ENCODE measurements at regions not wholly inside any gene's neighbourhood (a gene's known extent, or its start where the extent isn't known, plus 50 kb on each side); places are given as distances from the start of the nearest gene placed in this dataset.

DNA sequence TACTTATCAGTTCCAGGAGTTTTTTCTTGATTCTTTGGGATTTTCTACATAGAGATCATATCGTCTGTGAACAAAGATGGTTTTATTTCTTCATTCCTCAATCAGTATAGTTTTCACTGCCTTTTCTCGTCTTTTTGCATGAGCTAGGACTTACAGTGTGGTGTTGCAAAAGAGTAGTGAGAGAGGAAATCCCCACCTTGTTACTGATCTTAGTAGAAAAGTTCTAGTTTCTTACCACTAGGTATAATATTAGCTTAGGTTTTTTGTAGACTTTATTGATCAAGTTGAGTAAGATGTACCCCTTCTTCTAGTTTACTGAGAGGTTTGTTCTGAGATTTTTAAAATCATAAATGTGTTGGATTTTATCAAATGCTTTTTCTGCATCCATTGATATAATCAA is 123.3 kb downstream of the TMEM26 start:
- 75 to 82% methylated on average over 2 of the region's 2 CpGs for WGBS, 2 donors
- ATAC-seq, result no peak
- TF ChIP-seq, protein P1, sequence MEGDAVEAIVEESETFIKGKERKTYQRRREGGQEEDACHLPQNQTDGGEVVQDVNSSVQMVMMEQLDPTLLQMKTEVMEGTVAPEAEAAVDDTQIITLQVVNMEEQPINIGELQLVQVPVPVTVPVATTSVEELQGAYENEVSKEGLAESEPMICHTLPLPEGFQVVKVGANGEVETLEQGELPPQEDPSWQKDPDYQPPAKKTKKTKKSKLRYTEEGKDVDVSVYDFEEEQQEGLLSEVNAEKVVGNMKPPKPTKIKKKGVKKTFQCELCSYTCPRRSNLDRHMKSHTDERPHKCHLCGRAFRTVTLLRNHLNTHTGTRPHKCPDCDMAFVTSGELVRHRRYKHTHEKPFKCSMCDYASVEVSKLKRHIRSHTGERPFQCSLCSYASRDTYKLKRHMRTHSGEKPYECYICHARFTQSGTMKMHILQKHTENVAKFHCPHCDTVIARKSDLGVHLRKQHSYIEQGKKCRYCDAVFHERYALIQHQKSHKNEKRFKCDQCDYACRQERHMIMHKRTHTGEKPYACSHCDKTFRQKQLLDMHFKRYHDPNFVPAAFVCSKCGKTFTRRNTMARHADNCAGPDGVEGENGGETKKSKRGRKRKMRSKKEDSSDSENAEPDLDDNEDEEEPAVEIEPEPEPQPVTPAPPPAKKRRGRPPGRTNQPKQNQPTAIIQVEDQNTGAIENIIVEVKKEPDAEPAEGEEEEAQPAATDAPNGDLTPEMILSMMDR (IDR thresholded peaks at IDR 0.05), result no peak
- no peaks in the 10 kb centered on the region for H3K27me3 ChIP-seq
- DNase-seq, result no peak
- H3K4me1 ChIP-seq, result no peaks in the 10 kb centered on the region
- FAIRE-seq, result no peak
- intact Hi-C loops (cut with DNase I), result no loop called here
- H3K9me3 ChIP-seq, result no peaks in the 10 kb centered on the region
- no peak overlapping the region for H3K4me3 ChIP-seq
- no peak overlapping the region for H3K27ac ChIP-seq
- H3K36me3 ChIP-seq, result no peaks in the 10 kb centered on the region

DNA sequence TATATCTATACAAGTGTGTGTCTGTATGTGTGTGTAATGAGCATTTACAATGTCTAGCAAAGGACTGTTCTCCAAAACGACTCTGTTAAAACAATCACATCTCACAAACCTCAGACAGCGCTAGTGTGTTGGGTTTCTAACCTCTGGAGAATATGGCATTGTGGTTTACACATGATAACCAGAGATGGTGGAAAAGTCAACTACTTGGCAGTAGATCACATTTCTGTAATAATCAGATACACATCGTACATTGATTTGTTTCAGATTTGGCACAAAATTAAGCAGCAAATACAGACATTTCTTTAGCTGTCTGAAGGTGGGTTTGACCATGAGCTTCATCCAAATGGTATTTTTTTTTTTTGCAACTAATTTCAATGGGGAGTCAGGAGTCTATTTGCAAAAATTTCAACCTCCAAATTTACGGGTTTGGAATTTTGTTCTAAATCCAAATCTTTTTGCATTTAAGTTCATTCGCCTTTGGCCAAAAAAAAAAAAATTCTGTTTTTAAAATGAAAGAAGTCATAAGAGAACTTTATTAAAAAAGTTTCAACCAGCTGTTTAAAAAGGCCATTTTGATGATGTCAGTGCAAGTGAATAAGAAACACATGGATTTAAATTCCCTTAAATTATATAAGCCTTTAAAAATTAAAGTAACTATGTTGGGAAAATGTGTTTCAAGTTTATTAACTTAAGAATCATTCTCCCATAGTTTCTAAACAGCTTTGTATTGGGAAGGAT is 127.8 kb downstream of the TMEM26 start:
- Histone ChIP-seq H3K27ac (no peak overlapping the region), H3K4me1 (no peaks in the 10 kb centered on the region), H3K4me3 (no peak overlapping the region), H3K9me3 (no peaks in the 10 kb centered on the region), H3K27me3 (no peaks in the 10 kb centered on the region), H3K36me3 (no peaks in the 10 kb centered on the region)
- TF ChIP-seq, protein P1 (IDR thresholded peaks at IDR 0.05), result no peak
- ATAC-seq (no peak), DNase-seq (no peak), FAIRE-seq (no peak)
- intact Hi-C loops (cut with DNase I), result no loop called here
- WGBS, 2 donors, result 58 to 69% methylated on average over 5 of the region's 5 CpGs

DNA sequence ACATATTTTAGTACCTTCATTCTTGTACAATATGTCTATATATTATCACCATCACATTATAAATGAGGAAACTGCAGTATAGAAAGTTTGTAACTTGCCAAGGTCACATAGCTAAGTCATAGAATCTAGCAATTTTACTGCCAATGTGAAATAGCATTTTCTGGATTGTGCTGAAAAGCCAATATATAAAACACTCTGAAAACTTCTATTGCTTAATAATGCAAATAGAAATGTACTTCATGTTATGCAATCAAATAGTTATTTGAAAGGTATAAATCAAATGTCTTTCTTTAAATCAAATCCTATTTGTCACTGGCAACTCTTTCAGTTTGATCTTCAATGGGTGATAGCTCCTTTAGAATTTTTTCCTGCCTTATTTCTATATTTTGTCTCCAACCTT is 129.5 kb downstream of the TMEM26 start:
- DNase-seq, result no peak
- H3K27me3 ChIP-seq, result no peaks in the 10 kb centered on the region
- H3K9me3 ChIP-seq, result no peaks in the 10 kb centered on the region
- ATAC-seq, result no peak
- no peaks in the 10 kb centered on the region for H3K4me1 ChIP-seq
- intact Hi-C loops (cut with DNase I), result no loop called here
- TF ChIP-seq, protein P1 (IDR thresholded peaks at IDR 0.05), result no peak
- H3K27ac ChIP-seq, result no peak overlapping the region
- H3K36me3 ChIP-seq, result no peaks in the 10 kb centered on the region
- FAIRE-seq, result no peak
- no peak overlapping the region for H3K4me3 ChIP-seq

DNA sequence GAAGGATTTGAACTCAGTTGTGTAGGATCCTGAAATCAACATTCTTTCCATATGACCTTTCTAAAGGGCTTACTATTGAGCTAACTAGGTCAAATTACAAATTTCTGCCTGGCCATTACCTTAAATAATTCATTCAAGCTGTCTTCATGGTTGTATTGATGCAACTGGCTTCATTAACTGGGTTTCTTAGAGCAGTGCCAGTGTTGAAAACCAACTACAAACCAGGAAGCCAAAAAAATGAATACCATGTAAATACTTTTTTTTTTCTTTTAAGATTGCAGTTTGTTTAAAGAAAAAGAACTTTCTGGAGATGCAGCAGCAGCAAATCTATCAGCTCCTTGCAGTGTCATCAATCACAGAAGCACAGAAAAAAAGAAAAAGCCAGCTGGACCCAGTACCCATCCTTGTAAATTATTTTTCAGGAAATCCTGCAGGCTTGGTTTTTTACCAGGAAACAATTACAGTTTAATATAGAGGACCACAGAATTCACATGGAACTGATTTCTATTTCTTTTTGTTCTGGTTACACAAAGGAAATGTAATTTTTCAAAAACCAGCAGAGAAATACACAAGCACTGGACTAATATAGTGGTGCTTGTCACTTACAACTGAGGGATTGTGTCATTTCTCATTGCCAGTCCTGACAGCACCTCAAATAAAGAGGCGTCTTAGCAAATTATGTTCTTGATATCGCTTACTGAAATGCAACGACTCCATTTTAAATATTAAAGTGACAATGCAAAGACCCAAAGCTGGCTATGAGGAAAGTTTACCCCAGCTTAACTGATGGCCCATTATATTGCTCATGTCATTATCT is 131.9 kb downstream of the TMEM26 start:
- FAIRE-seq (no peak), DNase-seq (no peak), ATAC-seq (no peak)
- H3K36me3 ChIP-seq, result no peaks in the 10 kb centered on the region
- no peaks in the 10 kb centered on the region for H3K27me3 ChIP-seq
- 22 to 26% methylated on average over 3 of the region's 3 CpGs for WGBS, 2 donors
- no peak overlapping the region for H3K27ac ChIP-seq
- intact Hi-C loops (cut with DNase I), result no loop called here
- H3K4me3 ChIP-seq, result no peak overlapping the region
- H3K4me1 ChIP-seq, result no peaks in the 10 kb centered on the region
- no peaks in the 10 kb centered on the region for H3K9me3 ChIP-seq
- TF ChIP-seq, protein P1 (IDR thresholded peaks at IDR 0.05), result no peak

DNA sequence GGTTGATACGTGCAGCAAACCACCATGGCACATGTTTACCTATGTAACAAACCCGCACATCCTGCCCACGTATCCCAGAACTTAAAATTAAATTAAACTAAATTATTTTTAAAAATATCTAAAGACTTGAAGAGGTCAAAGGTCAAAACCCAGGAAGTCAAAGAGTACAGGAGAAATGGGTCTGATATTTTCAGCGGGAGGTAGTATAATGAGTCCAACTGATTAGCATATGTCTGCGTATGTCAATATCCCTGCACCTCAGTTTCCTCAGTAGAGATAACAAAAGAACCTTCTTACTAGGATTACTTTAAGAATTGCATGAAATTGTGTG is 133.0 kb downstream of the TMEM26 start:
- Histone ChIP-seq H3K4me3 (no peak overlapping the region), H3K4me1 (no peaks in the 10 kb centered on the region), H3K36me3 (no peaks in the 10 kb centered on the region), H3K27me3 (no peaks in the 10 kb centered on the region), H3K9me3 (no peaks in the 10 kb centered on the region), H3K27ac (no peak overlapping the region)
- TF ChIP-seq, protein P1 (IDR thresholded peaks at IDR 0.05), result no peak
- ATAC-seq (no peak), FAIRE-seq (no peak), DNase-seq (no peak)
- 93 to 95% methylated on average over 5 of the region's 5 CpGs for WGBS, 2 donors
- intact Hi-C loops (cut with DNase I), result no loop called here
